GM10266 (cell line): ENCODE measurements at regions not wholly inside any gene's neighbourhood (a gene's known extent, or its start where the extent isn't known, plus 50 kb on each side); places are given as distances from the start of the nearest gene placed in this dataset.

ENCODE experiments used
- DNase-seq: peaks from one replicate; pipeline ENCODE4 v3.0.0; 2012; ENCODE audit errors: extremely low spot score
- TF ChIP-seq, protein P1 (sequence below): IDR thresholded peaks from 2 replicates; pipeline ENCODE4 v1.5.1; 2012; ENCODE audit warnings: mild to moderate bottlenecking, low read depth; ENCODE audit not compliant: control insufficient read depth, insufficient read depth; ENCODE audit errors: missing control alignments

DNA sequence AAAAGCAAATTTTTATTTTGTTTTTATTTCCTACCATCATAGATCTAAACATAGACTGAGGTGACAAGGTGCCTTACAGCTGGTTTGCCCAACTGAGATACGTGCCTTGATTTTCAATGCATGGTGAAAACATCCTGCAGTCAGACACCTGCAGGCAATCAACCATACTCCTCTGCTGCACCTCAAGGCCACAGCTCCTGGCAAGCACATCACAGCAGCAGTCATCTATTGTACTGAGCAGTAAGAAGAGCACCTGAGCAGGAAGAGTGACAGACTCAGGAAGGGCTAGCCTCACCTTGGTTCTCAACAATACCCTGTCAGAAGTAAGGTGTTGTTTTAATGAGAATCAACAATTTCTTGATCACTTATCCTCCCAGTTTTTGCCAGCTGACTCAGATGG is 1206.8 kb upstream of the NRXN1 start:
- TF ChIP-seq, protein P1, sequence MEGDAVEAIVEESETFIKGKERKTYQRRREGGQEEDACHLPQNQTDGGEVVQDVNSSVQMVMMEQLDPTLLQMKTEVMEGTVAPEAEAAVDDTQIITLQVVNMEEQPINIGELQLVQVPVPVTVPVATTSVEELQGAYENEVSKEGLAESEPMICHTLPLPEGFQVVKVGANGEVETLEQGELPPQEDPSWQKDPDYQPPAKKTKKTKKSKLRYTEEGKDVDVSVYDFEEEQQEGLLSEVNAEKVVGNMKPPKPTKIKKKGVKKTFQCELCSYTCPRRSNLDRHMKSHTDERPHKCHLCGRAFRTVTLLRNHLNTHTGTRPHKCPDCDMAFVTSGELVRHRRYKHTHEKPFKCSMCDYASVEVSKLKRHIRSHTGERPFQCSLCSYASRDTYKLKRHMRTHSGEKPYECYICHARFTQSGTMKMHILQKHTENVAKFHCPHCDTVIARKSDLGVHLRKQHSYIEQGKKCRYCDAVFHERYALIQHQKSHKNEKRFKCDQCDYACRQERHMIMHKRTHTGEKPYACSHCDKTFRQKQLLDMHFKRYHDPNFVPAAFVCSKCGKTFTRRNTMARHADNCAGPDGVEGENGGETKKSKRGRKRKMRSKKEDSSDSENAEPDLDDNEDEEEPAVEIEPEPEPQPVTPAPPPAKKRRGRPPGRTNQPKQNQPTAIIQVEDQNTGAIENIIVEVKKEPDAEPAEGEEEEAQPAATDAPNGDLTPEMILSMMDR, result no peak
- DNase-seq, result no peak

GRCh38 chr2:52222128-52222527 is 1190.2 kb upstream of the NRXN1 start:
- no peak for DNase-seq
- TF ChIP-seq, protein P1, result no peak

- no peak for DNase-seq
- TF ChIP-seq, protein P1, result no peak
Measured at GRCh38 chr2:52220393-52220792, 1188.5 kb upstream of the NRXN1 start.

DNA sequence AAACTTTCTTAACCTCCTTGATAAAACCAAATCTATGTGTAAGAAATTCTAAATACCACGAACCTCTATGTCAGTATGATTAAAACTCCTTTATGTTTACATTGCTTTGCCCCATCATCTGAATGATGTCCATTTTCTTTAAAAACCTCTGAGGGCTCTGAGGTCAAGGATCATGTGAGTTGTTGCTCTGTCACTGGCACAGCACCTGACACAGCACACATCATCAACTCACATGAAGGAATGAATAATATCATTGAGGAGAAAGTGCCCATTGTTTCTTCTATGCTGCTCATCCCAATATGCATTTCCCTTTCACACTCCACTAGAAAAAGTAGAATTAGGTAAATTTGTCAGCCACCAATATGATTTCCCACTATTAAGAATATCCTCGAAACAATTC is 1178.7 kb upstream of the NRXN1 start:
- TF ChIP-seq, protein P1, result no peak
- DNase-seq, result no peak

- DNase-seq, result no peak
Measured at GRCh38 chr2:52210161-52210560, 1178.2 kb upstream of the NRXN1 start.

GRCh38 chr2:52194342-52194741 is 1162.4 kb upstream of the NRXN1 start:
- no peak for DNase-seq
- TF ChIP-seq, protein P1, result no peak

More at GRCh38 chr2:52210161-52210560, 1178.2 kb upstream of the NRXN1 start:
- TF ChIP-seq, protein P1, result no peak

DNA sequence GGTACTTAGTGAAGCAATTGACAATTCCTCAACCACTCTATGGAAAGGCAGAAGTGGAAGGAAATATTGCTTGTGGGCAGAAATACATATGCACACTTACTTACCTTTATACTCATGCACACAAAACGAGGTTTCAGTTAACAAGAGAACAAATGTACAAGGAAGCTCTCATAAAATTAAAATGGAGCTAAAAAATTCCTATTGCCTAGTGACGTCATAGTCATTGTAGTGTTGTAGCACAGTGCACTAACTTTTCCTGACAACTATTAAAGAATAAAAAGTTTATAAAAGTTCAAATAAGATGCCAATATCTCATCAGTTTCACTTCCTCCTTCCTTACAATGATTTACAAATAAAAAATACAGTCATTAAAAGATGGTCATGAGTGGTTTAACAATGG is 1161.9 kb upstream of the NRXN1 start:
- no peak for DNase-seq
- TF ChIP-seq, protein P1, result no peak

DNA sequence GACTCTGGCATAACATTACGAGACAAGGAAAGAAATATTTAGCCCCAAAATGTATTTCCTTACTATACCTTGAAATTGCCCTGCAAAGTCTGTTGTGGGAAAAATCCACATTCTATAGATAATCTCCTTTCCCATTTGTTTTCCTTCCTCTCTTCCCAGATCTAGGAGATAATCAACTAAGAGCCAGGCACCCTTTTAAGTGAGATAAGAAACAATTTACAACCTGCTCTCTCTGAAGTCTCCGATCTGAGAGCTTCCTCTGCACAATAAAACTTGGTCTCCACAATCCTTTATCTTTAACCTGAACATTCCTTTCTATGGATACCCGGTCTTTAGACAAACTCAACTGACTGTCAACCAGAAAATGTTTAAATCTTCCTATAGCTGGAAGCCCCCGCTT is 1160.7 kb upstream of the NRXN1 start:
- no peak for DNase-seq
- TF ChIP-seq, protein P1, result no peak
